Heart left ventricle (tissue), 13 donors: ENCODE measurements at regions not wholly inside any gene's neighbourhood (a gene's known extent, or its start where the extent isn't known, plus 50 kb on each side); places are given as distances from the start of the nearest gene placed in this dataset.

Experiments used
- CTCF ChIP-seq, 12 donors: fragments of 200-600 bp; sonication (generic) in 4 of 12; IDR thresholded peaks; one replicate each; pipeline versions ENCODE4 v1.5.0 to v1.8.0; 2018 to 2022; ENCODE audit warnings: antibody characterized with exemption in 12 of 12, mild to moderate bottlenecking in 5 of 12
- POLR2A ChIP-seq, 2 donors: fragments of 450-650 bp; IDR thresholded peaks; one replicate each; pipeline ENCODE4 v1.6.1; 2017; ENCODE audit warnings: antibody characterized with exemption in 2 of 2, mild to moderate bottlenecking in 2 of 2, moderate library complexity in 2 of 2
- donor health status: ischemic (EF 13 %, LVEDD 7.1; RV severe dilation, severe dysfunction).
- donor health status: DM: no; HTN: yes; CAD: no.
- donor health status: DM: no; HTN: no; CAD: no.
- donor health status: ischemic (EF 25% LVEDD 6.9; RV normal size, moderate dysfunction).
- donor health status: ischemic (EF 25% LVEDD 5.7; RV mildly dilated, moderate dysfunction).
- donor health status: ischemic (EF 35%, LVEDD 5.7; RV mildly dilated, moderate dysfunction).
- donor health status: nonischemic (EF 11% LVEDD 7.7; RV severe dilation, severe dysfunction).
- donor health status: DM: yes; HTN: yes; CAD: no.
- donor health status: PGD.
- donor health status: ischemic (EF 29% LVEDD 5.4; RV normal size, mild dysfunction).
- donor health status: nonischemic (EF 23%, LVEDD 6.1; RV moderate dilation, normal function).

- TF ChIP-seq CTCF (IDR thresholded peaks at IDR 0.05), result no peak
- no peak for TF ChIP-seq POLR2A (IDR thresholded peaks at IDR 0.05)
Observed at GRCh38 chr6:74762841-74763240, 443.0 kb downstream of the COL12A1 start.
